ENCODE measurements at regions not wholly inside any gene's neighbourhood (a gene's known extent, or its start where the extent isn't known, plus 50 kb on each side); places are given as distances from the start of the nearest gene placed in this dataset.
A peak's percentile ranks its signal among the peaks of the same experiment; 100 is the strongest.

DNA sequence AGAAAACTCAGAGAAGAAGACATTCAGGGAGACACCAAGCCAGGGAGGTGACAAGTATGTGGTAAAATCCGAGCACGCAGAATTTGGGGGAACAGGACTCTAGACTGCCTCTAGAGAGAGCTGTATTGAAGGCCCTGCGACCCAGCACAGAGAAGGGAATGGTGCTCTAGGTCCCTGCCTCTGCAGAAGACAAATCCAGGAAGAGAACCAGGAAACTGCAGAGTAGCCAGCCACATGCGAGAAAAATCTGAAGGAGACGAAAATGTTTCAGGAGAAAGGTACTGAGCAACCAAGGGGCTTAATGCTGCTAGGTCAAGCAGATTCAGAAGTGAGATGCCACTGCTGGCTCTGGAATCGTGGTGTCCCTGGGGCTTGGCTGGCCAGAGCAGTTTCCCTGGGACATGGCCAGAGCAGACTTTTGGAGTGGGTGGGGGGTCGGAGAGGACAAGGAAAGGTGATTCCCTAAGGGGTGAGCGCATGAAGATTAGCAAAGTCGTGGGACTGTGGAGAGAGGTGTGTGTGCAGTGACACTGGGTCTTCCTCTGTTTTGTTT lies 158.0 kb upstream of the KLF6 start:
- Histone ChIP-seq H4K20me1 (replicated peaks; ENCODE audit: control insufficient read depth, extremely low read depth, insufficient read depth, low read length) (no peaks in the 10 kb centered on the region), H3K4me2 (ENCODE audit: insufficient read depth, low read length) (no peak overlapping the region), H3K27me3 (ENCODE audit: control insufficient read depth in 2 of 2, insufficient read depth in 2 of 2, low read length in 2 of 2) (no peaks in the 10 kb centered on the region), H3K27ac (ENCODE audit: insufficient read depth, low read depth, low read length) (no peak overlapping the region), H3K4me3 (replicated peaks in 1 of 3; ENCODE audit: insufficient read depth in 1 of 3, low read depth in 1 of 3, low read length in 3 of 3) (no peak overlapping the region), H3K9ac (replicated peaks; ENCODE audit: extremely low read depth, insufficient read depth, low read length) (no peak overlapping the region), H3K9me3 (replicated peaks; ENCODE audit: control insufficient read depth, insufficient read depth, low read length) (no peaks in the 10 kb centered on the region), H3K36me3 (ENCODE audit: control insufficient read depth in 2 of 2, extremely low read depth in 1 of 2, insufficient read depth in 2 of 2, low read length in 2 of 2) (no peaks in the 10 kb centered on the region), H3K79me2 (ENCODE audit: control insufficient read depth, insufficient read depth, low read length) (no peaks in the 10 kb centered on the region), H2AFZ (ENCODE audit: low read depth, low read length) (peak overlapping the region; percentile 94), H3K4me1 (ENCODE audit: control insufficient read depth, extremely low read depth, insufficient read depth, low read length) (peaks cover 9% of the 10 kb centered on the region), H3K9me1 (replicated peaks; ENCODE audit: control insufficient read depth, extremely low read depth, insufficient read depth, low read length) (no peaks in the 10 kb centered on the region)
- dilution Hi-C loops (cut with MboI; ENCODE audit: extremely low pct_ligation_motif_present, low sequenced_read_pairs) (no loop called here), intact Hi-C loops (cut with micrococcal nuclease) (no loop called here)
- FAIRE-seq: no peak
- DNase-seq (ENCODE audit: low read depth, low spot score): no peak
- TF ChIP-seq, protein P1, sequence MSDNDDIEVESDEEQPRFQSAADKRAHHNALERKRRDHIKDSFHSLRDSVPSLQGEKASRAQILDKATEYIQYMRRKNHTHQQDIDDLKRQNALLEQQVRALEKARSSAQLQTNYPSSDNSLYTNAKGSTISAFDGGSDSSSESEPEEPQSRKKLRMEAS (IDR thresholded peaks at IDR 0.05; ENCODE audit: insufficient read depth, insufficient read length): no peak
- TF ChIP-seq POLR2AphosphoS5 (IDR thresholded peaks at IDR 0.05; ENCODE audit: insufficient read depth, low read depth, low read length) (no peak), POLR2A (IDR thresholded peaks at IDR 0.05; ENCODE audit: low read depth, low read length) (no peak), MYC (IDR thresholded peaks at IDR 0.05; ENCODE audit: low read depth, low read length) (no peak), GATA2 (IDR thresholded peaks at IDR 0.05; ENCODE audit: insufficient read depth, insufficient read length, low read depth, low read length) (no peak), FOS (IDR thresholded peaks at IDR 0.05; ENCODE audit: borderline replicate concordance, insufficient read depth, low read length) (no peak), EZH2 (IDR thresholded peaks at IDR 0.05; ENCODE audit: borderline replicate concordance, low read depth, low read length, severe bottlenecking) (no peak), JUN (IDR thresholded peaks at IDR 0.05; ENCODE audit: borderline replicate concordance, insufficient read depth, insufficient read length, low read depth) (no peak)
- TF ChIP-seq, protein P2, sequence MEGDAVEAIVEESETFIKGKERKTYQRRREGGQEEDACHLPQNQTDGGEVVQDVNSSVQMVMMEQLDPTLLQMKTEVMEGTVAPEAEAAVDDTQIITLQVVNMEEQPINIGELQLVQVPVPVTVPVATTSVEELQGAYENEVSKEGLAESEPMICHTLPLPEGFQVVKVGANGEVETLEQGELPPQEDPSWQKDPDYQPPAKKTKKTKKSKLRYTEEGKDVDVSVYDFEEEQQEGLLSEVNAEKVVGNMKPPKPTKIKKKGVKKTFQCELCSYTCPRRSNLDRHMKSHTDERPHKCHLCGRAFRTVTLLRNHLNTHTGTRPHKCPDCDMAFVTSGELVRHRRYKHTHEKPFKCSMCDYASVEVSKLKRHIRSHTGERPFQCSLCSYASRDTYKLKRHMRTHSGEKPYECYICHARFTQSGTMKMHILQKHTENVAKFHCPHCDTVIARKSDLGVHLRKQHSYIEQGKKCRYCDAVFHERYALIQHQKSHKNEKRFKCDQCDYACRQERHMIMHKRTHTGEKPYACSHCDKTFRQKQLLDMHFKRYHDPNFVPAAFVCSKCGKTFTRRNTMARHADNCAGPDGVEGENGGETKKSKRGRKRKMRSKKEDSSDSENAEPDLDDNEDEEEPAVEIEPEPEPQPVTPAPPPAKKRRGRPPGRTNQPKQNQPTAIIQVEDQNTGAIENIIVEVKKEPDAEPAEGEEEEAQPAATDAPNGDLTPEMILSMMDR (IDR thresholded peaks at IDR 0.05; ENCODE audit: extremely low read depth in 1 of 2, insufficient read depth in 1 of 2, low read depth in 1 of 2, low read length in 2 of 2): no peak
- ChIA-PET CTCF (no interaction called here), POLR2A (interaction anchor here (0.9 kb wide), 1 partner anchor 158 kb away, joined by 3 read pairs; the partner anchor contains the start of gene KLF6)
- BruUV-seq (replicated peaks): no TSS peak
